CD8-positive, alpha-beta memory T cell (primary cell): ENCODE measurements at regions not wholly inside any gene's neighbourhood (a gene's known extent, or its start where the extent isn't known, plus 50 kb on each side); places are given as distances from the start of the nearest gene placed in this dataset.
"Not testable (repeated sequence)": the region's sequence is repeated elsewhere in the genome, so short reads cannot be mapped to it uniquely, and the experiment has no call there.

Source experiments
- CTCF ChIA-PET: fragments of 350-600 bp; sonication (Branson Sonifier 250); formaldehyde crosslinking; loops from one replicate; lab custom pipeline; 2021; ENCODE audit warnings: antibody characterized with exemption; lab: Charles Lee
- POLR2A ChIA-PET: fragments of 350-600 bp; sonication (Branson Sonifier 250); formaldehyde crosslinking; loops from one replicate; lab custom pipeline; 2021; ENCODE audit warnings: antibody characterized with exemption; lab: Charles Lee
- DNase-seq, 5 donors: peaks; one replicate each; pipeline versions ENCODE4 v3.0.0 to v3.0.0-alpha.2; 2020 to 2022; ENCODE audit warnings: mixed read lengths in 1 of 5
- H3K27ac ChIP-seq: one replicate; pipeline ENCODE4 v1.7.0; 2013; ENCODE audit warnings: low read depth, mild to moderate bottlenecking, low read length, moderate library complexity
- H3K27me3 ChIP-seq: 2 replicates; pipeline ENCODE4 v1.7.0; 2013; ENCODE audit warnings: low read length, mild to moderate bottlenecking; ENCODE audit not compliant: insufficient read depth, poor library complexity, severe bottlenecking
- H3K36me3 ChIP-seq: 2 replicates; pipeline ENCODE4 v1.7.0; 2013; ENCODE audit warnings: mild to moderate bottlenecking, low read length, moderate library complexity; ENCODE audit not compliant: insufficient read depth
- H3K4me1 ChIP-seq: 2 replicates; pipeline ENCODE4 v1.7.0; 2013; ENCODE audit warnings: mild to moderate bottlenecking, low read length, moderate library complexity; ENCODE audit not compliant: insufficient read depth
- H3K4me3 ChIP-seq: 2 replicates; pipeline ENCODE4 v1.7.0; 2013; ENCODE audit warnings: mild to moderate bottlenecking, low read length
- H3K9me3 ChIP-seq: 2 replicates; pipeline ENCODE4 v1.7.0; 2013; ENCODE audit warnings: mild to moderate bottlenecking, low read length
- H3K27ac Mint-ChIP-seq, 8 donors: one replicate each; pipeline ENCODE4 v1.8.0; 2020 to 2021; ENCODE audit warnings: mixed read lengths in 8 of 8, mild to moderate bottlenecking in 6 of 8, inconsistent platforms in 3 of 8, moderate library complexity in 3 of 8
- H3K27me3 Mint-ChIP-seq, 2 donors: one replicate each; pipeline ENCODE4 v1.8.0; 2020 to 2021; ENCODE audit warnings: mixed read lengths in 2 of 2, mild to moderate bottlenecking in 1 of 2, moderate library complexity in 1 of 2
- H3K36me3 Mint-ChIP-seq, 3 donors: one replicate each; pipeline ENCODE4 v1.8.0; 2020 to 2021; ENCODE audit warnings: mixed read lengths in 3 of 3, inconsistent platforms in 1 of 3, mild to moderate bottlenecking in 1 of 3
- H3K4me1 Mint-ChIP-seq, 3 donors: one replicate each; pipeline ENCODE4 v1.8.0; 2020 to 2021; ENCODE audit warnings: mixed read lengths in 3 of 3, inconsistent platforms in 1 of 3, mild to moderate bottlenecking in 1 of 3
- H3K4me3 Mint-ChIP-seq, 7 donors: one replicate each; pipeline ENCODE4 v1.8.0; 2020 to 2021; ENCODE audit warnings: mixed read lengths in 7 of 7, mild to moderate bottlenecking in 6 of 7, moderate library complexity in 4 of 7, inconsistent platforms in 2 of 7
- H3K9me3 Mint-ChIP-seq, 5 donors: one replicate each; pipeline ENCODE4 v1.8.0; 2020 to 2022; ENCODE audit warnings: mixed read lengths in 5 of 5, mild to moderate bottlenecking in 3 of 5, moderate library complexity in 2 of 5, inconsistent platforms in 1 of 5

DNA sequence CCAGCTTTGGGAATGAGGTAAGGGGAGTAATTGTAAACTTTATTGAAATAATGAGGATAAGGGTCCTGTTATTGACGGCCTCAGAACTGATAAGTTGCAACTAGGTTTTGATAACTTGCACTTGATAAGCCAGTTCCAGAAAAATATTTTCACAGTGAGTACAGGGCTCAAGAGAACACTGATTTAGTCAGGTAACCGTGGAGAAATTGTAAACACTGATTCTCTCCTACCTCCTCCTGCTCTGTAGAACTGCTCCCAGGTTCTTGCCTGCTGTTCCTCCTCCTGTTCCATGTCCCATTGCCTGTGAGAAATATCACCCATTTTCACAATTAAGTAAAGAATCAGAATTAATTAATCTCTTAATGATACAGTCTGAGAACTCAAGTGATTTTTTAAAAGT is 55.0 kb upstream of the CXXC4 start:
- Histone ChIP-seq H3K4me3 (no peak overlapping the region), H3K9me3 (no peaks in the 10 kb centered on the region), H3K36me3 (no peaks in the 10 kb centered on the region), H3K4me1 (no peaks in the 10 kb centered on the region), H3K27me3 (no peaks in the 10 kb centered on the region), H3K27ac (no peak overlapping the region)
- ChIA-PET POLR2A (no interaction called here), CTCF (no interaction called here)
- no peaks in the 10 kb centered on the region for H3K27me3 Mint-ChIP-seq
- no peak overlapping the region for H3K4me3 Mint-ChIP-seq
- H3K27ac Mint-ChIP-seq: no peak overlapping the region
- DNase-seq: no peak
- H3K4me1 Mint-ChIP-seq: no peaks in the 10 kb centered on the region
- no peaks in the 10 kb centered on the region for H3K36me3 Mint-ChIP-seq
- H3K9me3 Mint-ChIP-seq: peaks cover 0 to under 1% (median 0%) of the 10 kb centered on the region in 5 donors

DNA sequence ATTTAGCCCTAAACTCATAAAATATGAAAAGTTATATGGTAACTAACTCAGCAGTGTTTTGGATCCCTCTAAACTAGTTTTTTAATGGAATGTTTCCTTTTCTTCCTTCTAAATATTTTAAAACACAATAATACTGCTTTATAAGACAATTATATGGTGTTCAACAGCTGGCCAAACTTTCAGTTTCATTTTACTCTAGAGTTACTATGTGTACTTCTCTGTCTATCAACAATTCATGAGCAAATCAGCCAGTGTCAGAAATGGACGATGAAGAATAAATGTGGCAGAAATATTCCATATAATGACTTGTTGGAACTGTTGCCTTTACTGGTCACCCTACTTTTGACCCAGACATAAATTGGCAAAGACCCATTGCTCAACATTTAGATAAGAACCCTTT is 64.8 kb upstream of the CXXC4 start:
- peak overlapping the region in 3 of 7 donors; percentile 4 to 46 (median 34) for H3K4me3 Mint-ChIP-seq
- no peak for DNase-seq
- no peaks in the 10 kb centered on the region for H3K27me3 Mint-ChIP-seq
- ChIA-PET CTCF (no interaction called here), POLR2A (no interaction called here)
- H3K27ac Mint-ChIP-seq: no peak overlapping the region
- H3K27ac ChIP-seq: no peak overlapping the region
- H3K9me3 ChIP-seq: no peaks in the 10 kb centered on the region
- H3K36me3 Mint-ChIP-seq: no peaks in the 10 kb centered on the region
- H3K36me3 ChIP-seq: no peaks in the 10 kb centered on the region
- H3K4me1 Mint-ChIP-seq: peaks cover 3 to 7% (median 7%) of the 10 kb centered on the region in 3 donors
- no peak overlapping the region for H3K4me3 ChIP-seq
- peaks cover 0 to 4% (median 0%) of the 10 kb centered on the region in 5 donors for H3K9me3 Mint-ChIP-seq
- H3K4me1 ChIP-seq: no peaks in the 10 kb centered on the region
- H3K27me3 ChIP-seq: no peaks in the 10 kb centered on the region

- ChIA-PET POLR2A (no interaction called here), CTCF (no interaction called here)
- no peak overlapping the region for H3K27ac Mint-ChIP-seq
- H3K27me3 Mint-ChIP-seq: no peaks in the 10 kb centered on the region
- Histone ChIP-seq H3K36me3 (no peaks in the 10 kb centered on the region), H3K4me3 (no peak overlapping the region), H3K27me3 (no peaks in the 10 kb centered on the region), H3K27ac (no peak overlapping the region), H3K9me3 (no peaks in the 10 kb centered on the region), H3K4me1 (no peaks in the 10 kb centered on the region)
- DNase-seq: no peak
- H3K9me3 Mint-ChIP-seq: peaks cover 0 to 10% (median 4%) of the 10 kb centered on the region in 5 donors
- H3K4me3 Mint-ChIP-seq: no peak overlapping the region
- no peaks in the 10 kb centered on the region for H3K36me3 Mint-ChIP-seq
- no peaks in the 10 kb centered on the region for H3K4me1 Mint-ChIP-seq
Measured at GRCh38 chr4:104571341-104571740, 76.6 kb upstream of the CXXC4 start.

DNA sequence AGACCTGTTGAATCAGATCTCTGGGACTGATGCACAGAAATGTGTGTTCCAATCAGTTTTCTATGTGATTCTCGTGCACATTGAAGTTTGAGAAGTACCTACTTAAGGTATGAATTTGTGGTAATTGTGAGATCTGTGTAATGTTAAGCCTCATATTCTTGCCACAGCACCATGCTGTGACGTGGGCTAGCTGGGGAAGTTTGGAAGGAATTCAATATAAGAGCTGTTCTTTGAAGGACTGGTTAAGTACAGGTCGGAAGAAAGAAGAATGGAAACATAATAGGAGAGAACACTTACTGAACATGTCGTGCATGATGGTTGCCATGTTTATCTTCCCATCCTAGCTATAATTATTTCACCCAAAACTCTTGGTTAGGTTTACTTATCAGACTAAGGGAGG is 79.7 kb upstream of the CXXC4 start:
- H3K4me3 Mint-ChIP-seq: no peak overlapping the region
- no peak overlapping the region for H3K4me3 ChIP-seq
- H3K9me3 ChIP-seq: no peaks in the 10 kb centered on the region
- ChIA-PET POLR2A (no interaction called here), CTCF (no interaction called here)
- DNase-seq: no peak
- no peaks in the 10 kb centered on the region for H3K27me3 Mint-ChIP-seq
- no peaks in the 10 kb centered on the region for H3K4me1 ChIP-seq
- no peak overlapping the region for H3K27ac Mint-ChIP-seq
- H3K27ac ChIP-seq: no peak overlapping the region
- no peaks in the 10 kb centered on the region for H3K36me3 ChIP-seq
- H3K27me3 ChIP-seq: no peaks in the 10 kb centered on the region
- H3K9me3 Mint-ChIP-seq: peaks cover 0 to 6% (median 0%) of the 10 kb centered on the region in 5 donors
- H3K36me3 Mint-ChIP-seq: no peaks in the 10 kb centered on the region
- H3K4me1 Mint-ChIP-seq: no peaks in the 10 kb centered on the region

- no peak overlapping the region for H3K27ac Mint-ChIP-seq
- H3K4me1 ChIP-seq: no peaks in the 10 kb centered on the region
- POLR2A ChIA-PET: no interaction called here
- H3K4me3 Mint-ChIP-seq: no peak overlapping the region
- H3K36me3 ChIP-seq: no peaks in the 10 kb centered on the region
- DNase-seq: no peak
- no peaks in the 10 kb centered on the region for H3K27me3 Mint-ChIP-seq
- no peak overlapping the region for H3K4me3 ChIP-seq
- no peaks in the 10 kb centered on the region for H3K9me3 ChIP-seq
- peaks cover 0 to 8% (median 0%) of the 10 kb centered on the region in 5 donors for H3K9me3 Mint-ChIP-seq
- CTCF ChIA-PET: no interaction called here
- H3K27me3 ChIP-seq: no peaks in the 10 kb centered on the region
- no peaks in the 10 kb centered on the region for H3K4me1 Mint-ChIP-seq
- no peaks in the 10 kb centered on the region for H3K36me3 Mint-ChIP-seq
- no peak overlapping the region for H3K27ac ChIP-seq
Measured at GRCh38 chr4:104575278-104575677, 80.6 kb upstream of the CXXC4 start.

DNA sequence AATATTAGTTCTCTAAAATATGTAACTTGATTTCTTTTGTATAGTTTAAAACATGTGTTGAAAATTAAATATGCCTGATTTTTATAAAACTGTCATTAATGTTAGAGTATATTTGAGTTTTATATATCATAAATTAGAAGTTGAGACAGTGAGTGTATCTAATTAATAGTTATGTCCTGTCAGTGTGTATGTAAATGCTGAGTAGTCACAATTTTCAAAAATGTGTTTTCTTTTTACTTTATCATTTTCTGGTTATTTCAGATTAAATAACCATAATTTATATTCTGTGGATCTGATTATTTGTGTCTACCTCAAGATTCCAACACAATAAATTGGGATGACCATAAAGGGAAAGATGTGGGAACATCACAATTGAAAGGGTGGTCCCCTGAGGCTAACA is 82.7 kb upstream of the CXXC4 start:
- Histone ChIP-seq H3K9me3 (no peaks in the 10 kb centered on the region), H3K27ac (no peak overlapping the region), H3K36me3 (no peaks in the 10 kb centered on the region), H3K4me3 (no peak overlapping the region), H3K27me3 (no peaks in the 10 kb centered on the region), H3K4me1 (no peaks in the 10 kb centered on the region)
- H3K4me1 Mint-ChIP-seq: no peaks in the 10 kb centered on the region
- no peak overlapping the region for H3K4me3 Mint-ChIP-seq
- H3K9me3 Mint-ChIP-seq: peaks cover 0 to 6% (median 0%) of the 10 kb centered on the region in 5 donors
- CTCF ChIA-PET: no interaction called here
- H3K27ac Mint-ChIP-seq: no peak overlapping the region
- POLR2A ChIA-PET: no interaction called here
- no peak for DNase-seq
- H3K36me3 Mint-ChIP-seq: no peaks in the 10 kb centered on the region
- no peaks in the 10 kb centered on the region for H3K27me3 Mint-ChIP-seq

- H3K27me3 ChIP-seq, H3K36me3 ChIP-seq, H3K4me3 ChIP-seq, H3K4me1 ChIP-seq, H3K4me1 Mint-ChIP-seq, H3K36me3 Mint-ChIP-seq, H3K27me3 Mint-ChIP-seq, CTCF ChIA-PET, DNase-seq, H3K27ac Mint-ChIP-seq, H3K27ac ChIP-seq, POLR2A ChIA-PET, H3K4me3 Mint-ChIP-seq, H3K9me3 Mint-ChIP-seq, H3K9me3 ChIP-seq: not testable (repeated sequence)
Measured at GRCh38 chr4:104581476-104581875, 86.8 kb upstream of the CXXC4 start.

- H3K27me3 ChIP-seq, H3K4me1 Mint-ChIP-seq, H3K4me3 ChIP-seq, H3K4me3 Mint-ChIP-seq, H3K9me3 ChIP-seq, H3K27me3 Mint-ChIP-seq, H3K27ac ChIP-seq, H3K27ac Mint-ChIP-seq, H3K36me3 Mint-ChIP-seq, H3K9me3 Mint-ChIP-seq, CTCF ChIA-PET, POLR2A ChIA-PET, H3K36me3 ChIP-seq, H3K4me1 ChIP-seq: not testable (repeated sequence)
- peak in 1 of 5 donors; percentile 16 for DNase-seq
Measured at GRCh38 chr4:104582056-104582455, 87.4 kb upstream of the CXXC4 start.

- ChIA-PET CTCF (no interaction called here), POLR2A (no interaction called here)
- no peaks in the 10 kb centered on the region for H3K27me3 Mint-ChIP-seq
- peaks cover 0 to 4% (median 3%) of the 10 kb centered on the region in 3 donors for H3K4me1 Mint-ChIP-seq
- Histone ChIP-seq H3K4me1 (no peaks in the 10 kb centered on the region), H3K4me3 (no peak overlapping the region), H3K36me3 (no peaks in the 10 kb centered on the region), H3K27me3 (no peaks in the 10 kb centered on the region), H3K27ac (no peak overlapping the region), H3K9me3 (no peaks in the 10 kb centered on the region)
- H3K36me3 Mint-ChIP-seq: no peaks in the 10 kb centered on the region
- H3K9me3 Mint-ChIP-seq: peaks cover 0 to 1% (median 0%) of the 10 kb centered on the region in 5 donors
- H3K4me3 Mint-ChIP-seq: no peak overlapping the region
- no peak overlapping the region for H3K27ac Mint-ChIP-seq
- DNase-seq: no peak
Measured at GRCh38 chr4:104589264-104589868, 94.7 kb upstream of the CXXC4 start.
